ENCODE measurements at regions not wholly inside any gene's neighbourhood (a gene's known extent, or its start where the extent isn't known, plus 50 kb on each side); places are given as distances from the start of the nearest gene placed in this dataset.

GRCh38 chr4:8775121-8775520 is 96.5 kb downstream of the HMX1 start:
- Mint-ChIP-seq H3K27me3 (ENCODE audit: low read depth) (peaks cover 17% of the 10 kb centered on the region), H3K4me3 (no peak overlapping the region), H3K4me1 (no peaks in the 10 kb centered on the region), H3K9me3 (no peaks in the 10 kb centered on the region), H3K36me3 (ENCODE audit: low read depth) (no peaks in the 10 kb centered on the region), H3K27ac (ENCODE audit: unreplicated experiment) (no peak overlapping the region)
- TF ChIP-seq CTCF (conservative IDR thresholded peaks at IDR 0.05) = no peak
- DNase-seq (ENCODE audit: low read depth, low spot score) = no peak

GRCh38 chr4:8774071-8774470 is 97.6 kb downstream of the HMX1 start:
- DNase-seq (ENCODE audit: low read depth, low spot score) = no peak
- Mint-ChIP-seq H3K27ac (ENCODE audit: unreplicated experiment) (no peak overlapping the region), H3K9me3 (no peaks in the 10 kb centered on the region), H3K36me3 (ENCODE audit: low read depth) (no peaks in the 10 kb centered on the region), H3K4me3 (no peak overlapping the region), H3K4me1 (no peaks in the 10 kb centered on the region), H3K27me3 (ENCODE audit: low read depth) (peaks cover 21% of the 10 kb centered on the region)
- no peak for TF ChIP-seq CTCF (conservative IDR thresholded peaks at IDR 0.05)

GRCh38 chr4:8773124-8773931 is 98.3 kb downstream of the HMX1 start:
- H3K9me3 Mint-ChIP-seq = no peaks in the 10 kb centered on the region
- peaks cover 25% of the 10 kb centered on the region for H3K27me3 Mint-ChIP-seq (ENCODE audit: low read depth)
- no peak for TF ChIP-seq CTCF (conservative IDR thresholded peaks at IDR 0.05)
- no peak overlapping the region for H3K27ac Mint-ChIP-seq (ENCODE audit: unreplicated experiment)
- H3K4me3 Mint-ChIP-seq = no peak overlapping the region
- no peaks in the 10 kb centered on the region for H3K36me3 Mint-ChIP-seq (ENCODE audit: low read depth)
- no peaks in the 10 kb centered on the region for H3K4me1 Mint-ChIP-seq
- no peak for DNase-seq (ENCODE audit: low read depth, low spot score)

GRCh38 chr4:8772499-8773123 is 99.0 kb downstream of the HMX1 start:
- Mint-ChIP-seq H3K4me3 (no peak overlapping the region), H3K27ac (ENCODE audit: unreplicated experiment) (no peak overlapping the region), H3K27me3 (ENCODE audit: low read depth) (peaks cover 25% of the 10 kb centered on the region), H3K36me3 (ENCODE audit: low read depth) (no peaks in the 10 kb centered on the region), H3K4me1 (no peaks in the 10 kb centered on the region), H3K9me3 (no peaks in the 10 kb centered on the region)
- TF ChIP-seq CTCF (conservative IDR thresholded peaks at IDR 0.05) = no peak
- DNase-seq (ENCODE audit: low read depth, low spot score) = no peak

- DNase-seq (ENCODE audit: low read depth, low spot score) = no peak
- Mint-ChIP-seq H3K36me3 (ENCODE audit: low read depth) (no peaks in the 10 kb centered on the region), H3K9me3 (no peaks in the 10 kb centered on the region), H3K4me3 (no peak overlapping the region), H3K27ac (ENCODE audit: unreplicated experiment) (no peak overlapping the region), H3K4me1 (no peaks in the 10 kb centered on the region), H3K27me3 (ENCODE audit: low read depth) (peaks cover 28% of the 10 kb centered on the region)
- no peak for TF ChIP-seq CTCF (conservative IDR thresholded peaks at IDR 0.05)
Observed at GRCh38 chr4:8771666-8772065, 100.0 kb downstream of the HMX1 start.

Measured in neural crest cell (in vitro differentiated cells).